Lower leg skin (tissue), 3 donors: ENCODE measurements at regions not wholly inside any gene's neighbourhood (a gene's known extent, or its start where the extent isn't known, plus 50 kb on each side); places are given as distances from the start of the nearest gene placed in this dataset.
"Not testable (repeated sequence)": the region's sequence is repeated elsewhere in the genome, so short reads cannot be mapped to it uniquely, and the experiment has no call there.

Source experiments
- CTCF ChIP-seq, 3 donors: fragments of 450-650 bp; IDR thresholded peaks; one replicate each; pipeline ENCODE4 v1.5.1; 2016; ENCODE audit warnings: antibody characterized with exemption in 3 of 3, mild to moderate bottlenecking in 3 of 3, moderate library complexity in 2 of 3
- POLR2A ChIP-seq, 2 donors: fragments of 450-650 bp; IDR thresholded peaks; one replicate each; pipeline ENCODE4 v1.6.1; 2016 to 2017; ENCODE audit warnings: antibody characterized with exemption in 2 of 2, mild to moderate bottlenecking in 1 of 2, moderate library complexity in 1 of 2

GRCh38 chr2:187610450-187610849 lies 56.2 kb upstream of the TFPI start:
- not testable (repeated sequence) for TF ChIP-seq CTCF, POLR2A (IDR thresholded peaks at IDR 0.05)
